ENCODE measurements at regions not wholly inside any gene's neighbourhood (a gene's known extent, or its start where the extent isn't known, plus 50 kb on each side); places are given as distances from the start of the nearest gene placed in this dataset.
"Not testable (repeated sequence)": the region's sequence is repeated elsewhere in the genome, so short reads cannot be mapped to it uniquely, and the experiment has no call there.

DNA sequence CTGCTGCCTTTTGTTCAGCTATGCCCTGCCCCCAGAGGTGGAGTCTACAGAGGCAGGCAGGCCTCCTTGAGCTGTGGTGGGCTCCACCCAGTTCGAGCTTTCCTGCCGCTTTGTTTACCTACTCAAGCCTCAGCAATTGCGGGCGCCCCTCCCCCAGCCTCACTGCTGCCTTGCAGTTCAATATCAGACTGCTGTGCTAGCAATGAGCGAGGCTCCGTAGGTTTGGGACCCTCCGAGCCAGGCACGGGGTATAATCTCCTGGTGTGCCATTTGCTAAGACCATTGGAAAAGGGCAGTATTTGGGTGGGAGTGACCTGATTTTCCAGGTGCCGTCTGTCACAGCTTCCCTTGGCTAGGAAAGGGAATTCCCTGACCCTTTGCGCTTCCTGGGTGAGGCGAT lies 51.9 kb downstream of the DIPK2A start:
- not testable (repeated sequence) for H3K9ac ChIP-seq (ENCODE audit: insufficient read depth, low read length); H3K9me3 ChIP-seq (ENCODE audit: control insufficient read depth, insufficient read depth, low read depth, low read length); H3K27me3 ChIP-seq (ENCODE audit: control insufficient read depth, insufficient read depth, low read length); H3K36me3 ChIP-seq (ENCODE audit: control insufficient read depth, insufficient read depth, low read length); H4K20me1 ChIP-seq (ENCODE audit: control insufficient read depth, extremely low read depth, insufficient read depth, low read length); DNase-seq (ENCODE audit: low read depth in 2 of 2); H3K4me2 ChIP-seq (ENCODE audit: extremely low read depth, insufficient read depth, low read length); H3K4me3 ChIP-seq (replicated peaks in 1 of 4; ENCODE audit: control extremely low read depth in 1 of 4, insufficient read depth in 1 of 4, low read depth in 3 of 4, low read length in 4 of 4); H3K4me1 ChIP-seq (ENCODE audit: control insufficient read depth, extremely low read depth, insufficient read depth, low read length); H3K27ac ChIP-seq (ENCODE audit: insufficient read depth, low read length); H2AFZ ChIP-seq (ENCODE audit: low read length); H3K79me2 ChIP-seq (ENCODE audit: control insufficient read depth, insufficient read depth, low read length)

GRCh38 chr3:144028798-144029411 lies 57.3 kb downstream of the DIPK2A start:
- no peaks in the 10 kb centered on the region for H3K36me3 ChIP-seq (ENCODE audit: control insufficient read depth, insufficient read depth, low read length)
- no peak for DNase-seq (ENCODE audit: low read depth in 2 of 2)

GRCh38 chr3:144029769-144030168 lies 58.1 kb downstream of the DIPK2A start:
- Histone ChIP-seq H4K20me1 (ENCODE audit: control insufficient read depth, extremely low read depth, insufficient read depth, low read length) (no peaks in the 10 kb centered on the region), H3K79me2 (ENCODE audit: control insufficient read depth, insufficient read depth, low read length) (no peaks in the 10 kb centered on the region), H3K4me3 (replicated peaks in 1 of 4; ENCODE audit: control extremely low read depth in 1 of 4, insufficient read depth in 1 of 4, low read depth in 3 of 4, low read length in 4 of 4) (no peak overlapping the region), H3K9ac (ENCODE audit: insufficient read depth, low read length) (no peak overlapping the region), H3K4me2 (ENCODE audit: extremely low read depth, insufficient read depth, low read length) (no peak overlapping the region), H3K9me3 (ENCODE audit: control insufficient read depth, insufficient read depth, low read depth, low read length) (no peaks in the 10 kb centered on the region), H2AFZ (ENCODE audit: low read length) (no peak overlapping the region), H3K4me1 (ENCODE audit: control insufficient read depth, extremely low read depth, insufficient read depth, low read length) (peaks cover 2% of the 10 kb centered on the region), H3K27ac (ENCODE audit: insufficient read depth, low read length) (no peak overlapping the region), H3K27me3 (ENCODE audit: control insufficient read depth, insufficient read depth, low read length) (no peaks in the 10 kb centered on the region), H3K36me3 (ENCODE audit: control insufficient read depth, insufficient read depth, low read length) (no peaks in the 10 kb centered on the region)
- TF ChIP-seq CTCF (conservative IDR thresholded peaks at IDR 0.05 in 1 of 2, IDR thresholded peaks at IDR 0.05 in 1 of 2; ENCODE audit: low read depth in 1 of 2, low read length in 2 of 2) (no peak), EZH2 (IDR thresholded peaks at IDR 0.05; ENCODE audit: low read length, missing control alignments) (no peak)
- no peak for DNase-seq (ENCODE audit: low read depth in 2 of 2)

More at GRCh38 chr3:144028798-144029411, 57.3 kb downstream of the DIPK2A start:
- Histone ChIP-seq H3K4me1 (ENCODE audit: control insufficient read depth, extremely low read depth, insufficient read depth, low read length) (peaks cover 2% of the 10 kb centered on the region), H3K27me3 (ENCODE audit: control insufficient read depth, insufficient read depth, low read length) (no peaks in the 10 kb centered on the region), H3K9ac (ENCODE audit: insufficient read depth, low read length) (no peak overlapping the region), H4K20me1 (ENCODE audit: control insufficient read depth, extremely low read depth, insufficient read depth, low read length) (no peaks in the 10 kb centered on the region), H3K79me2 (ENCODE audit: control insufficient read depth, insufficient read depth, low read length) (no peaks in the 10 kb centered on the region), H2AFZ (ENCODE audit: low read length) (no peak overlapping the region), H3K27ac (ENCODE audit: insufficient read depth, low read length) (no peak overlapping the region), H3K4me3 (replicated peaks in 1 of 4; ENCODE audit: control extremely low read depth in 1 of 4, insufficient read depth in 1 of 4, low read depth in 3 of 4, low read length in 4 of 4) (no peak overlapping the region), H3K9me3 (ENCODE audit: control insufficient read depth, insufficient read depth, low read depth, low read length) (no peaks in the 10 kb centered on the region), H3K4me2 (ENCODE audit: extremely low read depth, insufficient read depth, low read length) (no peak overlapping the region)
- TF ChIP-seq CTCF (conservative IDR thresholded peaks at IDR 0.05 in 1 of 2, IDR thresholded peaks at IDR 0.05 in 1 of 2; ENCODE audit: low read depth in 1 of 2, low read length in 2 of 2): no peak
